ENCODE measurements at regions not wholly inside any gene's neighbourhood (a gene's known extent, or its start where the extent isn't known, plus 50 kb on each side); places are given as distances from the start of the nearest gene placed in this dataset.

- Mint-ChIP-seq H3K4me1 (ENCODE audit: unreplicated experiment) (peaks cover 13% of the 10 kb centered on the region), H3K36me3 (no peaks in the 10 kb centered on the region), H3K27ac (no peak overlapping the region), H3K4me3 (no peak overlapping the region), H3K27me3 (peaks cover 13% of the 10 kb centered on the region), H3K9me3 (no peaks in the 10 kb centered on the region)
- TF ChIP-seq CTCF (conservative IDR thresholded peaks at IDR 0.05) = no peak
- no peak for DNase-seq (ENCODE audit: extremely low spot score, unreplicated experiment)
Observed at GRCh38 chr15:61524086-61524485, 295.0 kb upstream of the RORA start.

- H3K9me3 Mint-ChIP-seq = no peaks in the 10 kb centered on the region
- no peaks in the 10 kb centered on the region for H3K4me1 Mint-ChIP-seq (ENCODE audit: unreplicated experiment)
- no peak for TF ChIP-seq CTCF (conservative IDR thresholded peaks at IDR 0.05)
- H3K4me3 Mint-ChIP-seq = no peak overlapping the region
- no peak for DNase-seq (ENCODE audit: extremely low spot score, unreplicated experiment)
- no peaks in the 10 kb centered on the region for H3K36me3 Mint-ChIP-seq
- H3K27ac Mint-ChIP-seq = no peak overlapping the region
- H3K27me3 Mint-ChIP-seq = peaks cover 14% of the 10 kb centered on the region
Observed at GRCh38 chr15:61522411-61522810, 293.3 kb upstream of the RORA start.

GRCh38 chr15:61521953-61522352 lies 292.9 kb upstream of the RORA start:
- DNase-seq (ENCODE audit: extremely low spot score, unreplicated experiment) = no peak
- TF ChIP-seq CTCF (conservative IDR thresholded peaks at IDR 0.05) = no peak
- H3K9me3 Mint-ChIP-seq = no peaks in the 10 kb centered on the region
- H3K36me3 Mint-ChIP-seq = no peaks in the 10 kb centered on the region
- H3K4me1 Mint-ChIP-seq (ENCODE audit: unreplicated experiment) = no peaks in the 10 kb centered on the region
- H3K27me3 Mint-ChIP-seq = peaks cover 14% of the 10 kb centered on the region
- H3K4me3 Mint-ChIP-seq = no peak overlapping the region
- no peak overlapping the region for H3K27ac Mint-ChIP-seq

- no peak overlapping the region for H3K4me3 Mint-ChIP-seq
- peaks cover 12% of the 10 kb centered on the region for H3K27me3 Mint-ChIP-seq
- H3K27ac Mint-ChIP-seq = no peak overlapping the region
- no peak for TF ChIP-seq CTCF (conservative IDR thresholded peaks at IDR 0.05)
- no peaks in the 10 kb centered on the region for H3K4me1 Mint-ChIP-seq (ENCODE audit: unreplicated experiment)
- DNase-seq (ENCODE audit: extremely low spot score, unreplicated experiment) = no peak
- no peaks in the 10 kb centered on the region for H3K9me3 Mint-ChIP-seq
- H3K36me3 Mint-ChIP-seq = no peaks in the 10 kb centered on the region
Observed at GRCh38 chr15:61519296-61519695, 290.2 kb upstream of the RORA start.

GRCh38 chr15:61518191-61518950 lies 289.3 kb upstream of the RORA start:
- no peaks in the 10 kb centered on the region for H3K36me3 Mint-ChIP-seq
- no peak overlapping the region for H3K4me3 Mint-ChIP-seq
- no peak for DNase-seq (ENCODE audit: extremely low spot score, unreplicated experiment)
- H3K27ac Mint-ChIP-seq = no peak overlapping the region
- H3K27me3 Mint-ChIP-seq = peaks cover 9% of the 10 kb centered on the region
- no peak for TF ChIP-seq CTCF (conservative IDR thresholded peaks at IDR 0.05)
- H3K4me1 Mint-ChIP-seq (ENCODE audit: unreplicated experiment) = no peaks in the 10 kb centered on the region
- H3K9me3 Mint-ChIP-seq = no peaks in the 10 kb centered on the region
